Astrocyte of the cerebellum (primary cell): ENCODE measurements at regions not wholly inside any gene's neighbourhood (a gene's known extent, or its start where the extent isn't known, plus 50 kb on each side); places are given as distances from the start of the nearest gene placed in this dataset.

Experiments used
- DNase-seq: peaks from one replicate; pipeline ENCODE4 v3.0.0-alpha.2; 2011; ENCODE audit warnings: low read depth
- H3K4me3 ChIP-seq: 2 replicates; pipeline ENCODE4 v1.5.1; 2011; ENCODE audit warnings: mild to moderate bottlenecking, low read depth, low read length, moderate library complexity
- in situ Hi-C: cut with HindIII; loops from 2 replicates; pipeline ENCODE4 v1.10.0; 2017; ENCODE audit warnings: low sequenced_read_pairs
- TF ChIP-seq, protein P1 (sequence below): IDR thresholded peaks from 2 replicates; pipeline ENCODE4 v1.5.1; 2012; ENCODE audit warnings: low read length, low read depth, moderate library complexity, mild to moderate bottlenecking; ENCODE audit errors: missing control alignments

DNA sequence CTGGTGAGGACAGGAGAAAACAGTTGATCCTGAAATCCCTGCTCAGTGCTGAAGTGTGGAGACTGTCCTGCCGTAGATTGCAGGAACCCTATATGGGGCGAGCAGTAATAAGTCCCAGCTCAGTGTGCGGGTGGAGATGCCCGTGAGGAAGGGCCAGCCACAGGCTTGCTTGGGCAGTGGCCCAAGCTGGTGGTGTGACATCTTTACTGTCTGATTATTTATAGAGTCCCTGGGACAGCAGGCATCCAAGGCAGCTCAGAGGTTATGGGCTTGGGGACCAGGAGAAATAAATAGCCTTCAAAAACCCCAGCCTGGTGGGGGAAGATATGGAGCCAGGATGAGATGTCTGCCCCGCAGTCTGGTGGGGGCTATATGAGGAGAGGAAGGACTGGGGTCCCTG lies 170.7 kb upstream of the POU3F1 start:
- in situ Hi-C loops, result no loop called here
- no peak for DNase-seq
- TF ChIP-seq, protein P1, sequence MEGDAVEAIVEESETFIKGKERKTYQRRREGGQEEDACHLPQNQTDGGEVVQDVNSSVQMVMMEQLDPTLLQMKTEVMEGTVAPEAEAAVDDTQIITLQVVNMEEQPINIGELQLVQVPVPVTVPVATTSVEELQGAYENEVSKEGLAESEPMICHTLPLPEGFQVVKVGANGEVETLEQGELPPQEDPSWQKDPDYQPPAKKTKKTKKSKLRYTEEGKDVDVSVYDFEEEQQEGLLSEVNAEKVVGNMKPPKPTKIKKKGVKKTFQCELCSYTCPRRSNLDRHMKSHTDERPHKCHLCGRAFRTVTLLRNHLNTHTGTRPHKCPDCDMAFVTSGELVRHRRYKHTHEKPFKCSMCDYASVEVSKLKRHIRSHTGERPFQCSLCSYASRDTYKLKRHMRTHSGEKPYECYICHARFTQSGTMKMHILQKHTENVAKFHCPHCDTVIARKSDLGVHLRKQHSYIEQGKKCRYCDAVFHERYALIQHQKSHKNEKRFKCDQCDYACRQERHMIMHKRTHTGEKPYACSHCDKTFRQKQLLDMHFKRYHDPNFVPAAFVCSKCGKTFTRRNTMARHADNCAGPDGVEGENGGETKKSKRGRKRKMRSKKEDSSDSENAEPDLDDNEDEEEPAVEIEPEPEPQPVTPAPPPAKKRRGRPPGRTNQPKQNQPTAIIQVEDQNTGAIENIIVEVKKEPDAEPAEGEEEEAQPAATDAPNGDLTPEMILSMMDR, result no peak
- no peak overlapping the region for H3K4me3 ChIP-seq

DNA sequence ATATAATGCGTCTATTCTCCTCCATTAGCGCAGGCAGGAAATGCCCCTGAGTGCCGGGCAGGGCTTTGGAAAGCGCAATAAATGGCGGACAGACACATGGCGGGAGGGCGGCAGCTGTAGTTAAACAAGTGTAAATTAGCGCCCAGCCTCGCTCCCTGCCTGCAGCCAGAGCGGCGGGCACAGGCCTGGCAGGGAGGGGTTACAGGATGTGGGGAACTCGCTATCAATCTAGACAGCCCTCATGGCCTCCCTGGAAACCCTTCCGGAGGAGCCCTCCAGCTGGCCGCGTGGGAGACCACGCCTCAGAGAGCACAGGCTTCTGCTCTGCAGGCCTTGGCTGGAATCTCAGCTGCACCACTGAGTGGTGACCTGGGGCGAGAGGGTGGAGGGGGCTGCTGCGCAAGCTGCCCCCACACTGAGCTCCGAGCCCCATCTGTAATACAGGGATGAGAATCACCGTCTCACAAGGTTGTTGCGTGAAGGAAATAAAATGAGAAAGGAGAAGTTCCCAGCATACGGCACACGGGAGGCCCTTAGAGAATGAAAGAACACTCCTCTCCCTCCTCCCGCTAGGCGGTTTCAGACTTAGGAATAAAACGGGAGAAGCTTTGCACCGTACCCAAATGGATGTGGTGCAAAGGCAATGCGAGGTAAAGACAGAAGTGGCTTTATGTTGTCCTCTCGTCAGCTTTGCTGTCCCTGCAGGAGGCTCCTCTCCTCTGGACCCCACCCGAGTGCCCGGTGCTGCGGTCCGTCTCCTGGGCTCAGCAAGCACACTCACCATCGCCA lies 167.2 kb upstream of the POU3F1 start:
- TF ChIP-seq, protein P1, result no peak
- no peak for DNase-seq
- in situ Hi-C loops, result no loop called here
- no peak overlapping the region for H3K4me3 ChIP-seq

- in situ Hi-C loops, result no loop called here
- H3K4me3 ChIP-seq, result no peak overlapping the region
- TF ChIP-seq, protein P1, result no peak
- DNase-seq, result no peak
These were observed 164.2 kb upstream of the POU3F1 start for GRCh38 chr1:38210895-38211177.

DNA sequence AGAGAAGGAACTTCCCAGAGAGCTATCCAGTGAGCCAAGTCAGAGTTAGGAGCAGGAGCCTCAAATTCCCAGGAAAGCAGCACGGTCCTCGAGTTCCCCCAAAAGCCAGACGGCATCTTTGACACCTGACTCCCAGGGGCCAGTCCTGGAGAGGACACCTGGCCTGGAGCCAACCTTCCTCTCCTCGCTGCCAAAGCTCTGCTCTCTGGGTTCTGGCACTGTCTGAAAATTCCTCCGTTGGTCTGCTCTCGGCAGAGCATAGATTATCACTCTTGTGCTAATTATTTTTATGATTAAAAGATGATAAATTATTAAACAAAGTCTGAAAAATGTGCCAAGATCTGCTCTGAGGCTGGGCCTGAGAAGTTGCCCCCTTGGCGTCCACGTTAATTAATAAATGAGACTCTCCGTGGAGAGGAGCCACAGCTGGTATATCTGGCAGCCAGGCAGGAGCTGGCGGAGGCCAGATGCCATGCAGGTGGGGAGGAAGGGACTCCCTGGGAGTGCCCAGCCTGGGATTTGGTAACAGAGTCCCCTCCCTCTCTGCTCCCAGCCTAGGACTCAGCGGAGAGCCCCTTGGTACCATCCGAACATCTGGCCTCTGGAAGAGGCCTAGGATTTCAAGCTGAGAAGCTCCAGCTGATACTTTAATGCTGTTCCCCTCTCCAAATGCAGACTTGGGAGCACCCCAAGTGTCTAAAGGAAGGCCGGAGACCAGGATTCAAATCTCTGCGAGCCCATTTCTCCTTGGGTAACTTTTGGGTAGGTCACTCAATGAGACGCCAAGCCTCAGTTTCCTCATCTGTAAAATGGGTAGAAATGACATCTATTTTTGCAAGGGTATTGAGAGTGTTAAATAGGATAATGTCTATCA lies 163.7 kb upstream of the POU3F1 start:
- in situ Hi-C loops, result no loop called here
- no peak overlapping the region for H3K4me3 ChIP-seq
- TF ChIP-seq, protein P1, result no peak
- DNase-seq, result no peak

DNA sequence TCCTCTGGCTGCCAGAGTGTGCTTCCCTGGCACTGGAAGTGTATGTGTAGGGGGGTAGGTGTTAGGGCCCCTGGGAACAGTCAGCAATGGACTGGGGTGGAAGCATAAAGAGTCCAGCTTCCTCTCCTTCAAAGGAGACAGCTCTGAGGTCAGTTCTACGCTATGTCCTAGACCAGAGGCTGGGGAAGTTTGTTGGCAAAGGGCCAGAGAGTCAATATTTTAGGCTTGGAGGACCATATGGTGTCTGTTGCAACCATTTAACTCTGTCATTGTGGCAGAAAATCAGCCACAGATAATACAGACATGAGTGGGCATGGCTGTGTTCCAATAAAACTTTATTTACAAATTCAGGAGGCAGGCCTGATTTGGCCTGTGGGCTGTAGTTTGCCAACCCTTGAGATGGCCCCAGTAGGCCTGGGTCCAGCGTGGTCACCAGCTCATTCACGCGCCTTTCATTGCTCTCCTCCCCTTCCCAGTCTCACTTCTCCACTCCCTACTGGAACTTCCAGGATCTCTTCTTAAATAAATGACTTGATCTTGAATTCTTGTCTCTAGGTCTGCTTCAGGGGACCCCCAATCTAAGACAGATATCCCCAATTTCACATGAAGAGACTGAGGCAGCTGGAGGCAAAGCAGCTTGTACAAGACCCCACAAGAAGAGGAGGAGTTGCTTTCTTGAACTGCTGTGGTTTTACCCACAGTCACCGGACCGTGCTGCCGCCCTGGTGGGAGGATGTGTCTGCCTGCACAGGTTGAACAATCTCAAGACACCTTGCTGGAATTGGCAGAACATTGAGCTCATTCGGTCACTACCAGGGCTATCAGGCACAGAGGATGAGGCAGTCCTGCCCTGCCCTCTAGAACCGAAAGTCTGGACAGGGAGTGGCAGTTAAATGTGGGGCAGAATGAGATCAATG lies 162.4 kb upstream of the POU3F1 start:
- H3K4me3 ChIP-seq, result no peak overlapping the region
- no peak for DNase-seq
- in situ Hi-C loops, result no loop called here
- TF ChIP-seq, protein P1, result no peak

GRCh38 chr1:38207906-38208305 lies 161.3 kb upstream of the POU3F1 start:
- no peak overlapping the region for H3K4me3 ChIP-seq
- no peak for DNase-seq
- in situ Hi-C loops, result no loop called here
- TF ChIP-seq, protein P1, result no peak
